HG02973 (cell line): ENCODE measurements at regions not wholly inside any gene's neighbourhood (a gene's known extent, or its start where the extent isn't known, plus 50 kb on each side); places are given as distances from the start of the nearest gene placed in this dataset.
"Not testable (repeated sequence)": the region's sequence is repeated elsewhere in the genome, so short reads cannot be mapped to it uniquely, and the experiment has no call there.

Experiments used
- ATAC-seq: cut with Tn5 transposase; IDR thresholded peaks from one replicate; pipeline ENCODE4 v1.9.1; 2021; ENCODE audit warnings: moderate library complexity; ENCODE audit not compliant: unreplicated experiment

DNA sequence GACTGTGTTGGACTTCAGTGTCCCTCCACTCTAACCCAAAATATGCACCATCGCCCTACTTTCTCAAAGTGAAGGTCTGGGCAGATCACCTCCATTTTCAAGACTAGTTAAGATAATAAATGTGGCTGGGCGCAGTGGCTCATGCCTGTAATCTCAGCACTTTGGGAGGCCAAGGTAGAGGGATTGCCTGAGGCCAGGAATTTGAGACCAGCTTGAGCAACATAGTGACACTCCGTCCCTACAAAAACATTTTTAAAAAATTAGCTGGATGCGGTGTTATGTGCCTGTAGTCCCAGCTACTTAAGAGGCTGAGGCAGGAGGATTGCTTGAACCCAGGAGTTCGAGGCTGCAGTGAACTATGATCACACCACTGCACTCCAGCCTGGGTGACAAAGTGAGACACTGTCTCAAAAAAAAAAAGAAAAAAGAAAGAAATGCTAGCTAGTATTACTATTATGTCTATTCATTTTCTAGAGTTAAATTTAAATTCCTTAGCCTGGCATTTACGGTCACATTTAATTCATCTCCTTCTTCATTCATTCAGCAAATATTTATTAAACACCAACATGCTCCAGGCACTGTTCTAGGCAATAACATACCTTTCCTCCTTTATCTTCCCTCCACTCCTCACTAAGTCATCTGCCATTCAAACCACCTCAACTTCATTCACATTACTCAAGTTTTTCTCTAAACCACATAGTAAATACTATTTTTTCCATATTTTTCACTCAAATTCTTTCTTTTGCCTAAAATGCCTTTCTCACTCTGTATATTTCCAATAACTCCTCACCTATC is 96.1 kb upstream of the XYLT1 start:
- no peak for ATAC-seq

DNA sequence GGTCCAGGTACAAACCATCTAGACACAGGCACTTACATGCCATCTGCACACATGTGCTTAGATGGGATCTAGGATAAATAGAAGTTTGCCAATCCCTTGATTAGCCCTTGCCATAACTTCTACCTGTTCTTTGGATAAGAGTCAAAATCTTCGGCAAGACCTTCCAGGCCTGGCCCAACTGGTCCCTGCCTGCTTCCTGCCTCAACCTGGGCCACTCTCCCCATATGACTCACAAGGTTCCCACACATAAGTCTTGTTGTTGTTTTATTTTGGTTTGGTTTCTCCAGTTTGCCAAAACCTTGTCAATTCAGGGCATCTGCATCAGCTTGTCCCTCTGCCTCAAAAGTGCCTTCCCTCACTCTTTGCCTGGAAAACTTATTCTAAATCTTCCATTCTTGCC is 95.3 kb upstream of the XYLT1 start:
- ATAC-seq = no peak

DNA sequence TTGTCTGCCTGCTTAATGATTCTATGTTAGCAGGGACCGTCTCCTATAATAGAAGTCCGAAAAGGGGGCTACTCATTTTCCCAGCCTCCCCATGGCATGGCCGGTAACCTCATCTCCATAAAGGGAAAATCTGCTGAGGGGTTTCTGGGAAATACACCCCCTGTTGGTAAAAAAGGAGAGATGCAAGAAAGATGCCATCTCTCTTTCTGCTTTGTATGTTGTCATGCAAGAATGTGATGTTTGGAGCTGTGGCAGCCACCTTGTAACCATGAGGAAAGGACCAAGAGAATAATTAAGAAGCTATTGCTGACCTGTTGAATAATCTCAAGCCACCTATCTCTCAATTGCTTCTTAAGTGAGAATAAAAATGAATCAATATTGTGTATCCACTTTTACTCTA is 94.8 kb upstream of the XYLT1 start:
- ATAC-seq = no peak

DNA sequence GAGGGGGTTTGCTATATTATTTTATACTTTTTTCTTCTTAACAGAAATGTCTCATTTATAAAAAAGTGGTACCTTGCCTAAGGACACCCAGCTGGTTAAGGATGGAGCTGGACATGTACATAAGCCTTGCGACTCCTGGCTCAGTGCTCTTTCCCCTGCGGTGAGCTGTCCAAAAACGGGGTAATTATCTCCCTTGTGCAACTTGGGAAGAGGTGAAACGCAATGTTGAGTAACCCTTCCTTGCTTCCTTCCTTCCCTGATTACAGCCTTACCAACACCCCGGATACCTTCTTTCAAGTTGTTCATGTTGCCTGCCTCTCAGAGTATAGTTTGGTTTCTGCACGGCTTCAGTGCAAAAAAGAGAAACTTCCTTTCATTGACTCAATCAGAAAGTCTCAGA is 94.1 kb upstream of the XYLT1 start:
- ATAC-seq = no peak

DNA sequence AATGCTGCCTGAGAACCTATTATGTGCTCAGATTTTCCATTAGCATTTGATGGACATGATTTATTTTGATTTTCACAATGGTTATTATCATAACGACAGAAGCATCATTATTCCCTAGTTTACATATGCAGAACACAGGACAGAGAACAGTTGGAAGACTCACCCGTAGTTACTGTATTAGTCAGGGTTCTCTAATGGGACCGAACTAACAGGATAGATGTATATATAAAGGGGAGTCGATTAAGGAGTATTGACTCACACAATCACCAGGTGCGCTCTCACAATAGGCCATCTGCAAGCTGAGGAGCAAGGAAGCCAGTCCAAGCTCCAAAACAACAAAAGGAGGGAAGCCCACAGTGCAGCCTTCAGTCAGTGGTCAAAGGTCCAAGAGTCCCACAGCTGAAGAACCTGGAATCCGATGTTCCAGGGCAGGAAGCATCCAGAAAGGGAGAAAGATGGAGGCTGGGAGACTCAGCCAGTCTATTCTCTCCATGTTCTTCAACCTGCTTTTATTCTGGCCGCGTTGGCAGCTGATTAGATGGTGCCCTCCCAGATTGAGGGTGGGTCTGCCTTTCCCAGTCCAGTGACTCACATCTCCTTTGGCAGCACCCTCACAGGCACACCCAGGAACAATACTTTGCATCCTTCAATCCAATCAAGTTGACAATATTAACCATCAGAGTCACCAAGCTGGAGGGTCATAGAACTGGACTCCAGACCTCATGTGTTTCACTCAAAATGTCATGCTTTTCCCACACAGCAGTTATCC is 92.7 kb upstream of the XYLT1 start:
- ATAC-seq = no peak

DNA sequence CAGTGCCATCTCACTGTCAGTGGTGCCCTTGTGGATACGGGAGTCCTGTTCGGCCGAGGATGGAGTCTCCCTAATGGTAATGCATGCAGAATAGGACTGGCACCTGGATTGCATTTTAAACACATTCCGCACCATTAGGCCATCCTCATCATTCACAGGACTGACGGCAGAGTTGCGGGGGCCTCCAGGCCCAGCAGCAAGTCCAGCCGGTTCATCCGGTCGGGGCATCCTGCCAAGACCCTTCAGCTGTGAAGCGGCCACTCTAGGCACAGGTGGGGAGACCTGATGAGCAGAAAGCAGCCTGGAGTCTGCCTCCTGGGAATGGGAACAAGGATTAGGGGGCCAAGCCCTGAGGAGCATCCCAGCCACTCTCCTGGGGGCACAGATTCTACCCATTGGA is 90.3 kb upstream of the XYLT1 start:
- no peak for ATAC-seq

DNA sequence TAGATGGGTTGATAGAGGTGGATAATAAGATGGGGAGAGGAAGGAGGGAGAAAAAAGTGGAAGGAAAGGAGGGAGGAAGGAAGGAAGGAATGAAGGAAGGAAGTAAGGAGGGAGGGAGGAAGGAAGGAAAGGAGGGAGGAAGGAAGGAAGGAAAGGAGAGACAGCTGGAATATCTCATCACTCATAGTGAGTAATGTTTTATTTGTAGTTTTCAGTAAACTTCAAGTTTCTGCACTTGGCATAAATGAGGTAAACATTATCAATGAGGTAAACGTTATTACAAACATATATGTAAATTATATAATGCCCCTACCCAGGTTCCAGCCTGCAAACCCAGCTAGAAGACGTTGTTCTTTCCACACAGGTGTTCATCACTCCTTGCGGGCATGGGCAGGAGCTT is 89.8 kb upstream of the XYLT1 start:
- ATAC-seq = no peak

DNA sequence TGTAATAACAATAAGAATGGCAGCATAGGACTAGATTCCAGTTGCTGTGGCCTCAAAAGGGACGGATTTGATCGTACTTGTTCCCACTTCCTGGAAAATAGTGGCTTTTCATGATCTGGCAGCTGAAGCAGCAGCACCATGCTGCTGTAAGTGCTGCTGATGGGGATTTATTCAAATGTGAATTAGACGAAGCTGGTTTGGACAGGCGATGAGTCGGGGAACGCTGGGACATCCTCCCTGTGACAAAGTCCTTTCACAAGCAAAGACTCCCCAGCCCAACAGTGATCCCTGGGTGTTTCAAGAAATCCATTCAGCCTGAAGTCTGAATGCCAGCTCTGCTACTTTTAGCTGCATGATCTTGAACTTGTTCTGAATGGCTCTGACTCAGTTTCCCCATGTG is 88.6 kb upstream of the XYLT1 start:
- no peak for ATAC-seq

DNA sequence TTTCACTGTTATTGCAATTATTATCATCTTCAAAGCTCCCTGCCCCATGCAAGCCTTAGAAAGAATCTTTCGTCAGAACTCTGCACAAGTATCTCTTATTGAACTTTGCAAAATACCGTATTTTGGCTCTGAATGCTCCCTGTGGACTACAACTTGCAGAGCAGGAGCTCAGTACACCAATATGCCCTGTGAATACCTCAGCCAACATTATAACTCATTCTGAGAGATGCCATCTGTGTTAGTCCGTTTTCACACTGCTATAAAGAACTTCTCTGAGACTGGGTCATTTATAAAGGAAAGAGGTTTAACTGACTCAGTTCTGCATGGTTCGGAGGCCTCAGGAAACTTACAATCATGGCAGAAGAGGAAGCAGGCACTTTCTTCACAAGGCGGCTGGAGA is 87.2 kb upstream of the XYLT1 start:
- no peak for ATAC-seq

DNA sequence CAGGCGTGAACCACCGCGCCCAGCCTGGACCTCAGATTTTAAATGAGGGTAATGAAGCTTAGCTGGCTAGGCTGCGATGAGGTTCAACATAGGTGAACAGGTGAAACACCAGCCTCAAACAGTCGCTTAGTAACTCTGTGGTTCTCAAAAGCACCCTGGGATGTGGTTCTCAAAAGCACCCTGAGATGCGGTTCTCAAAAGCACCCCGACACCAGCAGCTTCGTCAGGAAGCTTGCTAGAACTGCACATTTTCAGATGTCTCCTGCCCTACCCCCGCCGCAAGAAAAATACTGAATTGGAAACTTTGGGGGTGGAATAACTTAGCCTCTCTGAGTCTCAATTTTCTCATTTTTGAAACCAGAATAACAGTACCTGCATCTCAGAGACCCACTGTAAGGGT is 86.7 kb upstream of the XYLT1 start:
- no peak for ATAC-seq

DNA sequence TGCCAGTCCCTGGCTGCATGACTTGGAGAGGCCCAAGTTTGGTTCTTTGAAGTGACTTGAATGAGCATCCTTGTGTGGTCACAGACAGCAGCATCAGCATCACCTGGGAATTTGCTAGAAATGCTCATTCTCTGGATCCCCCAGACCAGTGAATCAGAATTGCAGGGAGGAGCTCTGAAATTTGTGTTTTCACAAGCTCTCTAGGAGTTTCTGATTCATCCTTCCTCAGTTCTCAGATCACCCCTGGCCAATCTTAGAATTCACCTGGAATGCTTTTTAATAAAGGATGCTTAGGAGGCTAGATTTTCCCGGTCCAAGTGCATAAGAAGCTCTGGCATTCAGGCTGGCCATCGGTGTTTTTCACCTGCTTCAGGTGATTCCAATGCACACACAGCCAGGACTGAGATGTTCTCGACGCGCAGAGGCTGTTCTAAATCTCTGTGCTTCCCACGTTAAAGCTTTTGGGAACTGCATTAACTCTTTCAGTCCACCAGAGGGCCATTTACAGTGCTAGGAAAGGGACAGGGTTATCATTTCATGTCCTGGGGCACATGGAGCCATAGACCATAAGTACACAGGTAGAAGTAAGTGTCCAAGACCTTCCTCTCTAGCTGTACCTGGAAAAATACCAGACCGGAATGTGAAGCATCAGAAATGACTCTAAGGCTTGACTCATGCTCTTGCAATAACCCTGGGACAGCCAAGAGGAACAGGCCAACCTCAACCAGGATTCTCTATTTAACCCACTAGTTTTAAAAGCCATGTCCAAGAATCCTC is 85.7 kb upstream of the XYLT1 start:
- no peak for ATAC-seq

DNA sequence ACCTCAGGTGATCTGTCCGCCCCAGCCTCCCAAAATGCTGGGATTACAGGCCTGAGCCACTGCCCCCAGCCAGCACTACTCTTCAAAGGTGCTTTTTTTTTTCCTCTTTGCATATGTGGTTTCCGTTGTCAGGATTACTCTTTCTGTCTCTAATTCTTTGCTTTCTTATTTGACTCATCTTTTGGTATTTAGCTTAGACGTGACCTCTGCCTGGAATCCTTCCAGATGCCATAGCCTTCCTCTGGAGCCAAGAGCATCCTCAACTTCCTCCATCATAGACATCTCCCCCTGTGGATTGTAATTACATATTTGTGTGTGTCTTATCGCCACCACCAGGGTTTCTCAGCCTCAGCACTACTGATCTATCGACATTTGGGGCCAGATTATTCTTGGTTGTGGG is 84.4 kb upstream of the XYLT1 start:
- no peak for ATAC-seq

DNA sequence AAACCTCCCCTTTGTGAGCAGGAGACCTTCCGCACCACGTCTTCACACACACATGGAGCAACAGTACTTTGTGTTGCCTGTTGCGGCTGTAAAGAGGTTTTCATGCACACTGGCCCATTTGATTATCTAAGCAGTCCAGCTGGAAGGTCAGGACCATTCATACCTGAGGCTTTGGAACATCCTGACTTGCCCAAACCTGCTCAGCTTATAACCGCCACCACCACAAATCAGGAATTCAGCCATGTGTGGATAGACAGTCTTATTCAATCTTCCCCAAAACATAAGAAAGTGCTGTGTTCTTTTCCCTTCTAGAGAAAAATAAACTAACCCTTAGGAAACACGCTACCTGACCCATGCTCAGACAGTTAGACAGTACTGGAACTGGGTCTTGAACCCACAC is 81.6 kb upstream of the XYLT1 start:
- no peak for ATAC-seq

DNA sequence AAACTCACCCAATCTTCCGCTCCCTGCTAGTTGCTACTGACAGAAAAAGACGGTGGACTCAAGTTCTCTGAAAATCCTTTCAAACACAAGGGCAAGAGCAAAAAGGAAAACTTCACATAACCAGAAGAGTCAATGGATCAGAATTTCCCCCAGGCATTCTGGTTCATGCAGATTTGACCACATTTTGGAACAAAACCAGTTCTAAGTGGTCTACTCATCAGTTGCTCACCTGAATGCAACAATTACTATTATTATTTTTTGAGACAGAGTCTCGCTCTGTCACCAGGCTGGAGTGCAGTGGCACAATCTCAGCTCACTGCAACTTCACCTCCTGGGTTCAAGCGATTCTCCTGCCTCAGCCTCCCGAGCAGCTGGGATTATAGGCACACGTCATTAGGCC is 80.9 kb upstream of the XYLT1 start:
- ATAC-seq = not testable (repeated sequence)

DNA sequence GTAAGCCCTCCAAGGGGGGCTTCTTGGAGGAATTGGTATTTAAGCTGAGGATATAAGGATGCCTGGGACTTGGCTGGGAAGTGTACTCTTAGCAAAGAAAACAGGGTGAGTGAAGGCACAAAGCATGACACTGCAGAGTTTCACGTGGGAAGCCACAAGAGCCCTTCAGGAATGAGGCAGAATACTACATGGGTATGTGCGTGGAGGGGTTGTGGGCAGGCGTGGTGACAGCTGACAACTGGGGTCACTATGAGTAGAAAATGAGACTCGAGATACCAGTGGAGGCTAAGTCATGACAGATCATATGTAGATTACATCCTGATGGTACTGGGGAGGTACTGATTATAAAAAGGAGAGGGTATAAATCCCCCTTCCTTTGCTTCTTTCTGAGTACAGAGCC is 78.1 kb upstream of the XYLT1 start:
- no peak for ATAC-seq

DNA sequence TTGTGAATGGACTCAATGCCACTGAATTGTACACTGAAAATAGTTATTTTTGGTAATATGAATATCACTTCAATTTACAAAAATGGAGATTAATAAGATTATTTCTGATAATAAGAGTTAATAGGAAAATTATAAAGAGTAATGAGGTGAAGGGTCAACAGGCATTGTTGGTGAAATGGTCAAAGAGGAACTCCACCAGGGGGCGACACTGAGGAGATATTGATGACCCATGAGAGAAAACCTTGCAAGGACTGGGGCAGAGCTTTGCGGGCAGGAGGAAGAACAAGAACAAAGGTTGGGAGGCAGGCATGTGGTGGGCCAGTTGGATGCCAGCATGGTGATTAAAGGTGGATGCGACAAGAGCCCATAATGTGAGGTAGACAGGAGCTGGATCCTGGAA is 74.0 kb upstream of the XYLT1 start:
- ATAC-seq = no peak

DNA sequence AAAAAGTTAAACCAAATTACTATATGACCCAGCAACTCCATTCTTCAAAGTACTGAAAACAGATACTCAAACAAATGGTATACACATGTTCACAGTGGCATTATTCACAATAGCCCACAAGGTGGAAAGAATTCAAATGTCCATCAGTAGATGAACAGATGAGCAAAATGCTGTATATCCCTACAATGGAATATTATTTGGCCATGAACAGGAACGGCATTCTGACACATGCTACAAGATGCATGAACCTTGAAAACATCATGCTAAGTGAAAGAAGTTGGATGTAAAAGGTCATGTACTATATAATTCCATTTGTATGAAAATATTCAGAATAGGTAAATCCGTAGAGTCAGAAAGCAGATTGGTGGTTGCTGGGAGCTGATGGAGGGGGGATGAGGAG is 73.5 kb upstream of the XYLT1 start:
- ATAC-seq = no peak

DNA sequence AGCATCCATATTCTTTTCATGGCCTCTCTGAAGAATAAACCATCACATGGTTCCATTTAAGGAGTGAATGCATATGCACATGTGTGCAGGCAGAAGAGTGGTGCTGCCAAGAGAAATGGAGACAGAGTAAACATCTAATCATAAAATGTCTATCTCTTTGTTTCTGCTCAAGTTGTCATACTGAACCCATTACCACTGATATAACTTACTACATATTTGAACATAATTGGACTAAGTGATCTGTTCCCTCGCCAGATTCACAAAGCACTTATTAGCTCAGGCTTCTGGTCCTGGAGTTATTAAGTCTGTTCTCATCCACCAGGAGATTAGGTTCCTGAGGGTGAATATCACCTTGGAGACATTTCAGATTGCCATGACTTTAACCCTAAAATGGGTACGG is 72.3 kb upstream of the XYLT1 start:
- ATAC-seq = no peak

DNA sequence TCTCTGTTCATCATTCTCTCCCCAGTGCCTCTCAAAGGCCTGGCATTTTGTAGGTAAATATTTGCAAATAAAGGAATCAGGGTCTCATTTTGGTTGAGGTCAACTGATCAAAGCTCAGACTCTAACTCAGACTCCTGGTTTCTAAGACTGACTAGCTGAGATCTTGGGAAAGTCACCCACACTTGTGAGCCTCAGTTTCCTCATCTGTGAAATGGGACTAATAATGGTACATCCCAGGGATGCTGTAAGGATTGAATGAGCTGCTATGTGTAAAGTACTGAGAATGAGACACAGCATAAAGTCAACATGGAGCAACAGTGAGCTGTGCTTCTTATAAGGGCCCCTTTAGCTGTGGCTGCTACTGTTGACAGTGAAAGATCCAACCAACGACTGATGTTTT is 70.6 kb upstream of the XYLT1 start:
- no peak for ATAC-seq

DNA sequence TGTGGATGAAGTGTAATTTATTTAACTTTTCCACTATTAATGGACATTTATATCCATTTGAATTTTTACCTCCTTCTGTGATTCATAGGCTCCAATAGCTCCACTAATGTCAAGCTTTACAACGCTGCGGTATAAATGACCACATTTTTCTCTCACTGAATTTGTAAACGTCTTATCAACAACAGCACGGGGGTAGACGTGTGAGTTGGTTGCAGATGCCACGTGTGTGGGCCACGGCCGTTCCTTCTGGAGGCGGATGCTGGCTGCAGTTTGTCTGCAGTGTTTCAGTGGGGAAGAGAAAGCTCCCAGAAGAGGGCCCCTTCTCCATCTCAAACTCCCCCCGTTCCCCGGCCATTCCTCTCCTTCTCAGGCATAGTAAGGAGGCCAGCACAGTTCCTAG is 68.2 kb upstream of the XYLT1 start:
- no peak for ATAC-seq

DNA sequence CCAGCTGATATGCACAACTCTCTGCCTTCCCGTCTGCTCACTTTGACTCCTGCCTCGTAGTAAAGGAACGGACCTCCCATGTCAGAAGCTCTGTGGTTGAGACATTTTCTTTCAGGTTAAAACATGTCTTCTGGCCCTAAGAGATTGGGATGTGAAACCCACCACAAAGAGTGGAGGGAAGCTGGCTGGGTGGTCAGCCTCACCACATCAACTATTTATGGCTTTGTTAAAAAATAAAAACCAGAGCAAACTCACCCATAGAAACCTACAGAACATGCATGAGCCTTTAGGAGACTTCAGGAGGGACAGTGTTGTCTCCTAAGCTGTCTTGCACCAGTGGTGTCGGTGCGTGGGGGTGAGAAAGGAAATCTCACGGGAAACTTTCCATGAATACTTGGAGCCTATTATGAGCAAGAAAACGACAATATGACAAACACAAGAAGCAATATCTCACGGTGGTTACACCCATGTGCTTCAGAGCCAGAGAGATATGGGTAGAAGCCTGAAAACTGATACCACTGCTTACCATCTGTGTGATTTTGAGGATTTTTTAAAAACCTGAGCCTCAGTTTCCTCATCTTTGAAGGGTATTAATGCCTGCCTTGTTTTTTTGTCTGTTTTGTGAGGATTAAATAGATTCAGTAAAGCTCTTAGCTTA is 61.7 kb upstream of the XYLT1 start:
- ATAC-seq = no peak
